Left ventricle myocardium inferior (tissue), 1 donor: ENCODE measurements at regions not wholly inside any gene's neighbourhood (a gene's known extent, or its start where the extent isn't known, plus 50 kb on each side); places are given as distances from the start of the nearest gene placed in this dataset.

Experiments
- DNase-seq: peaks from one replicate; pipeline ENCODE4 v3.0.0-alpha.2; 2020
- H3K27ac ChIP-seq: fragments of 200-600 bp; replicated peaks from 2 replicates; pipeline ENCODE4 v1.8.0; 2021
- H3K27me3 ChIP-seq: fragments of 200-600 bp; 2 replicates; pipeline ENCODE4 v1.8.0; 2021; ENCODE audit warnings: low read depth
- H3K36me3 ChIP-seq: fragments of 200-600 bp; 2 replicates; pipeline ENCODE4 v1.8.0; 2021
- H3K4me1 ChIP-seq: fragments of 200-600 bp; 2 replicates; pipeline ENCODE4 v1.8.0; 2021
- H3K4me3 ChIP-seq: fragments of 200-600 bp; 2 replicates; pipeline ENCODE4 v1.8.0; 2021; ENCODE audit warnings: mild to moderate bottlenecking, moderate library complexity
- H3K9me3 ChIP-seq: fragments of 200-600 bp; replicated peaks from 2 replicates; pipeline ENCODE4 v1.8.0; 2021
- intact Hi-C: fragments of 100-400 bp; cut with micrococcal nuclease; formaldehyde crosslinking; loops from one replicate; pipeline ENCODE4 v1.11.0; 2022
- TF ChIP-seq, protein P1 (sequence below): fragments of 200-600 bp; IDR thresholded peaks from 2 replicates; pipeline ENCODE4 v1.8.0; 2021; ENCODE audit warnings: antibody characterized with exemption, mild to moderate bottlenecking, borderline replicate concordance
- donor health status: DM: no; HTN: yes; CAD: no; lungs with severe emphysema.

DNA sequence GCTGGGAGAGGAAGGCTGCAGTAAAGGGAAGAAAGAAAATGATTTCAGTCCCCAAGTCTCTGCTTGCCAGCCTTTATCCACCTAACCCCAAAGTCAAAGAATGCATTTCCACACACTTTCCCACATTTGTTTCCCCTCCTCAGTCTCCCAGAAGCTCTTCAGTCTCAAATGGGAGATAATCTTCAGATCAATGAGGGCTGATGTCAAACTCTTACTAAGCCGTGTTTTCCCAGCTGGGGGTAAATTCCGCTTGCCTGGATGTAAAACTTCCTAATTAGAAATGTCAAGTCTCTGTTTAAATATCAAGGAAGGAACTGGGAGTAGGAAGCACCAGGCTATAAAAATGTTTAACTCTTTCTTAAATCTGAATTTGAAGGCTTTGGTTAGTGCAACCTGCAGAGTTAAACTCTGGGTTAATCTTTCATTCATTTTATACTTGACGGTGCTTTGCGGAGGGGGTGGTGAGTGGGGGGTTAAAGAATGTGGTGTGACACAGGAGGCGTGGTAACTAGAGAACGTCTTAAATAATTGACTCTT, 601.4 kb upstream of the ACTRT1 start:
- Histone ChIP-seq H3K27ac (no peak overlapping the region), H3K4me3 (no peak overlapping the region), H3K4me1 (no peaks in the 10 kb centered on the region), H3K27me3 (no peaks in the 10 kb centered on the region), H3K9me3 (peaks cover 6% of the 10 kb centered on the region), H3K36me3 (no peaks in the 10 kb centered on the region)
- no peak for DNase-seq
- TF ChIP-seq, protein P1, sequence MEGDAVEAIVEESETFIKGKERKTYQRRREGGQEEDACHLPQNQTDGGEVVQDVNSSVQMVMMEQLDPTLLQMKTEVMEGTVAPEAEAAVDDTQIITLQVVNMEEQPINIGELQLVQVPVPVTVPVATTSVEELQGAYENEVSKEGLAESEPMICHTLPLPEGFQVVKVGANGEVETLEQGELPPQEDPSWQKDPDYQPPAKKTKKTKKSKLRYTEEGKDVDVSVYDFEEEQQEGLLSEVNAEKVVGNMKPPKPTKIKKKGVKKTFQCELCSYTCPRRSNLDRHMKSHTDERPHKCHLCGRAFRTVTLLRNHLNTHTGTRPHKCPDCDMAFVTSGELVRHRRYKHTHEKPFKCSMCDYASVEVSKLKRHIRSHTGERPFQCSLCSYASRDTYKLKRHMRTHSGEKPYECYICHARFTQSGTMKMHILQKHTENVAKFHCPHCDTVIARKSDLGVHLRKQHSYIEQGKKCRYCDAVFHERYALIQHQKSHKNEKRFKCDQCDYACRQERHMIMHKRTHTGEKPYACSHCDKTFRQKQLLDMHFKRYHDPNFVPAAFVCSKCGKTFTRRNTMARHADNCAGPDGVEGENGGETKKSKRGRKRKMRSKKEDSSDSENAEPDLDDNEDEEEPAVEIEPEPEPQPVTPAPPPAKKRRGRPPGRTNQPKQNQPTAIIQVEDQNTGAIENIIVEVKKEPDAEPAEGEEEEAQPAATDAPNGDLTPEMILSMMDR, result no peak
- intact Hi-C loops, result no loop called here

DNA sequence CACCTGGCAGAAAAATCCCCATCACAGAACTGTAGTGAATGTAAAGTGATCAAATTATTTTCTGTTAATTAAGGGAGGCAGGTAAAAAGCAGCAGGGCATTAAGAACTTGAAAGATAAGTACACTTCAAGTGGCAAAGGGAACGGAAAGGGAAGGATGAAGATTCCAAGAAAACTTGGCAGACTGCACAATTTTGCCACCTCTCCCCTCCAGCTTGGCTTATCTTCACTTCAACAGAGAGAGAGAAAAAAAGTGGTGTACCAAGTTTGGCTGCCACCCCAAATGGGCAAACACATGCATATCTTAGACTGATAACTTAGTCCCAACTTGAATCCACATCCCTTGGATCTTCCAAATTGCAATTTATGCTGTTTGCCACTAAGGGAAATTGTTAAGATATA, 598.1 kb upstream of the ACTRT1 start:
- no peak for DNase-seq
- Histone ChIP-seq H3K4me1 (no peaks in the 10 kb centered on the region), H3K4me3 (no peak overlapping the region), H3K27ac (no peak overlapping the region), H3K36me3 (no peaks in the 10 kb centered on the region), H3K9me3 (no peaks in the 10 kb centered on the region), H3K27me3 (no peaks in the 10 kb centered on the region)
- TF ChIP-seq, protein P1, result no peak
- intact Hi-C loops, result no loop called here

DNA sequence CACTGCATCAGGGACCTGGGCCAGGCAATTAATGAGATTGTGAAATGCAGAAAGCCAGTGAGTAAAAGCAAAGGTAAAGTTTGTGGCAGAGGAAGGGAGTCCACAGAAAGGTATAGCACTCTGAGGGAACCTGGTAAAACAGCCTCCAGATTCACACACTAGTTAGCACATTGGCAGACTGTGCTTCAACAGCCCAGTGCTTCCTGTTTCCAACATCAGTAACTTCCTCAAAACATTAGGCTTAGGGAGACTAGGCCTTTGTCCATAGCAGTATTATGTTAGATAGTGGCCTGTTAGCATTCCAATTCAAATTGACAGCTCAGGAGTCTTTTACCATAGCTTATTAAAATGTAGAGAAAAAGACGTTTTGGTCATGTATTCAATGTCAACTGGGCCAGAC, 582.6 kb upstream of the ACTRT1 start:
- TF ChIP-seq, protein P1, result no peak
- Histone ChIP-seq H3K36me3 (no peaks in the 10 kb centered on the region), H3K4me1 (no peaks in the 10 kb centered on the region), H3K9me3 (no peaks in the 10 kb centered on the region), H3K27me3 (no peaks in the 10 kb centered on the region), H3K27ac (no peak overlapping the region), H3K4me3 (no peak overlapping the region)
- intact Hi-C loops, result no loop called here
- DNase-seq, result no peak

- no peaks in the 10 kb centered on the region for H3K9me3 ChIP-seq
- DNase-seq, result no peak
- no peaks in the 10 kb centered on the region for H3K4me1 ChIP-seq
- H3K27me3 ChIP-seq, result no peaks in the 10 kb centered on the region
- no peak overlapping the region for H3K4me3 ChIP-seq
- intact Hi-C loops, result no loop called here
- no peak overlapping the region for H3K27ac ChIP-seq
- TF ChIP-seq, protein P1, result no peak
- H3K36me3 ChIP-seq, result no peaks in the 10 kb centered on the region
Observed at GRCh38 chrX:128623361-128623760, 571.2 kb upstream of the ACTRT1 start.

- intact Hi-C loops, result no loop called here
- no peaks in the 10 kb centered on the region for H3K27me3 ChIP-seq
- no peaks in the 10 kb centered on the region for H3K36me3 ChIP-seq
- no peaks in the 10 kb centered on the region for H3K4me1 ChIP-seq
- no peaks in the 10 kb centered on the region for H3K9me3 ChIP-seq
- no peak for DNase-seq
- no peak overlapping the region for H3K27ac ChIP-seq
- TF ChIP-seq, protein P1, result no peak
- H3K4me3 ChIP-seq, result no peak overlapping the region
Observed at GRCh38 chrX:128622296-128622695, 570.1 kb upstream of the ACTRT1 start.
